OCI-LY1 (cell line): ENCODE measurements at regions not wholly inside any gene's neighbourhood (a gene's known extent, or its start where the extent isn't known, plus 50 kb on each side); places are given as distances from the start of the nearest gene placed in this dataset.

Experiments used
- H2AFZ ChIP-seq: fragments of 200-600 bp; sonication (generic), shearing (Covaris generic); 2 replicates; pipeline ENCODE4 v1.6.0; 2014; ENCODE audit warnings: antibody characterized with exemption, mild to moderate bottlenecking, low read length
- H3F3A ChIP-seq: fragments of 200-600 bp; sonication (generic), shearing (Covaris generic); 2 replicates; pipeline ENCODE4 v1.6.0; 2014; ENCODE audit warnings: mild to moderate bottlenecking, antibody characterized with exemption, low read length, moderate library complexity; ENCODE audit not compliant: insufficient read depth
- H3K27ac ChIP-seq: fragments of 200-600 bp; sonication (generic); 2 replicates; pipeline ENCODE4 v1.5.1; 2014; ENCODE audit warnings: low read length, mixed run types, mild to moderate bottlenecking, low read depth; ENCODE audit not compliant: poor library complexity, severe bottlenecking
- H3K27me3 ChIP-seq: fragments of 200-600 bp; sonication (generic); 2 replicates; pipeline ENCODE4 v1.6.0; 2014; ENCODE audit warnings: antibody characterized with exemption, mild to moderate bottlenecking, low read length, moderate library complexity; ENCODE audit not compliant: insufficient read depth
- H3K36me3 ChIP-seq: fragments of 200-600 bp; sonication (generic); 2 replicates; pipeline ENCODE4 v1.6.1; 2014; ENCODE audit warnings: mild to moderate bottlenecking, antibody characterized with exemption, low read length, moderate library complexity, mixed read lengths; ENCODE audit not compliant: insufficient read depth
- H3K4me1 ChIP-seq: fragments of 200-600 bp; sonication (generic); 2 replicates; pipeline ENCODE4 v1.5.1; 2014; ENCODE audit warnings: mild to moderate bottlenecking, low read length, moderate library complexity; ENCODE audit not compliant: insufficient read depth, severe bottlenecking
- H3K4me2 ChIP-seq: fragments of 200-600 bp; sonication (generic), shearing (Covaris generic); 2 replicates; pipeline ENCODE4 v1.6.1; 2014; ENCODE audit warnings: low read length
- H3K4me3 ChIP-seq: fragments of 200-600 bp; sonication (generic); 2 replicates; pipeline ENCODE4 v1.5.1; 2014; ENCODE audit warnings: low read length, low read depth, mild to moderate bottlenecking, mixed read lengths; ENCODE audit not compliant: poor library complexity, severe bottlenecking
- H3K79me2 ChIP-seq: fragments of 200-600 bp; shearing (Covaris generic); 2 replicates; pipeline ENCODE4 v1.6.1; 2016; ENCODE audit warnings: mixed run types, low read length, mixed read lengths; ENCODE audit not compliant: insufficient read depth
- H3K9ac ChIP-seq: fragments of 200-600 bp; sonication (generic), shearing (Covaris generic); 2 replicates; pipeline ENCODE4 v1.6.1; 2014; ENCODE audit warnings: mild to moderate bottlenecking, low read length, mixed read lengths
- H3K9me2 ChIP-seq: fragments of 200-600 bp; sonication (generic), shearing (Covaris generic); 2 replicates; pipeline ENCODE4 v1.6.1; 2014; ENCODE audit warnings: low read depth, mild to moderate bottlenecking, low read length, mixed read lengths
- H3K9me3 ChIP-seq: fragments of 200-600 bp; shearing (Covaris generic); 2 replicates; pipeline ENCODE4 v1.6.1; 2014; ENCODE audit warnings: low read length, mixed read lengths
- H4K20me1 ChIP-seq: fragments of 200-600 bp; sonication (generic), shearing (Covaris generic); 2 replicates; pipeline ENCODE4 v1.6.0; 2016; ENCODE audit warnings: mild to moderate bottlenecking, low read length; ENCODE audit not compliant: insufficient read depth
- CTCF ChIP-seq: fragments of 200-600 bp; sonication (generic), shearing (Covaris generic); IDR thresholded peaks from 2 replicates; pipeline ENCODE4 v1.5.1; 2017; ENCODE audit warnings: mild to moderate bottlenecking, antibody characterized with exemption, low read length, moderate library complexity, mixed read lengths
- EZH2 ChIP-seq: fragments of 200-600 bp; sonication (generic), shearing (Covaris generic); IDR thresholded peaks from 2 replicates; pipeline ENCODE4 v1.8.0; 2017; ENCODE audit warnings: borderline replicate concordance, mixed run types, mild to moderate bottlenecking, antibody characterized with exemption, low read length, moderate library complexity, mixed read lengths

- no peak overlapping the region for H3K9ac ChIP-seq
- H3K4me1 ChIP-seq = no peaks in the 10 kb centered on the region
- no peak overlapping the region for H3K4me3 ChIP-seq
- TF ChIP-seq EZH2 = no peak
- no peak for TF ChIP-seq CTCF
- H3K9me2 ChIP-seq = no peaks in the 10 kb centered on the region
- no peaks in the 10 kb centered on the region for H3K79me2 ChIP-seq
- H2AFZ ChIP-seq = no peak overlapping the region
- H3K27ac ChIP-seq = no peak overlapping the region
- no peaks in the 10 kb centered on the region for H3K9me3 ChIP-seq
- no peaks in the 10 kb centered on the region for H3K27me3 ChIP-seq
- no peak overlapping the region for H3K4me2 ChIP-seq
- no peaks in the 10 kb centered on the region for H3F3A ChIP-seq
- no peaks in the 10 kb centered on the region for H3K36me3 ChIP-seq
- no peaks in the 10 kb centered on the region for H4K20me1 ChIP-seq
Measured at GRCh38 chr6:77037439-77037838, 425.9 kb downstream of the HTR1B start.

- Histone ChIP-seq H4K20me1 (no peaks in the 10 kb centered on the region), H2AFZ (no peak overlapping the region), H3K9me2 (no peaks in the 10 kb centered on the region), H3K9me3 (no peaks in the 10 kb centered on the region), H3K36me3 (no peaks in the 10 kb centered on the region), H3K27ac (no peak overlapping the region), H3K9ac (no peak overlapping the region), H3K27me3 (no peaks in the 10 kb centered on the region), H3K79me2 (no peaks in the 10 kb centered on the region), H3K4me3 (no peak overlapping the region), H3K4me2 (no peak overlapping the region), H3K4me1 (no peaks in the 10 kb centered on the region), H3F3A (no peaks in the 10 kb centered on the region)
- no peak for TF ChIP-seq CTCF
- no peak for TF ChIP-seq EZH2
Measured at GRCh38 chr6:77036400-77036799, 426.9 kb downstream of the HTR1B start.

- Histone ChIP-seq H3K79me2 (no peaks in the 10 kb centered on the region), H3K4me1 (no peaks in the 10 kb centered on the region), H3K9me2 (no peaks in the 10 kb centered on the region), H3K4me2 (no peak overlapping the region), H3K27me3 (no peaks in the 10 kb centered on the region), H3K9ac (no peak overlapping the region), H3K36me3 (no peaks in the 10 kb centered on the region), H2AFZ (no peak overlapping the region), H3K9me3 (no peaks in the 10 kb centered on the region), H4K20me1 (no peaks in the 10 kb centered on the region), H3K4me3 (no peak overlapping the region), H3F3A (no peaks in the 10 kb centered on the region), H3K27ac (no peak overlapping the region)
- TF ChIP-seq EZH2 = no peak
- TF ChIP-seq CTCF = no peak
Measured at GRCh38 chr6:77034161-77034560, 429.1 kb downstream of the HTR1B start.
